ENCODE measurements at regions not wholly inside any gene's neighbourhood (a gene's known extent, or its start where the extent isn't known, plus 50 kb on each side); places are given as distances from the start of the nearest gene placed in this dataset.
A peak's percentile ranks its signal among the peaks of the same experiment; 100 is the strongest.

DNA sequence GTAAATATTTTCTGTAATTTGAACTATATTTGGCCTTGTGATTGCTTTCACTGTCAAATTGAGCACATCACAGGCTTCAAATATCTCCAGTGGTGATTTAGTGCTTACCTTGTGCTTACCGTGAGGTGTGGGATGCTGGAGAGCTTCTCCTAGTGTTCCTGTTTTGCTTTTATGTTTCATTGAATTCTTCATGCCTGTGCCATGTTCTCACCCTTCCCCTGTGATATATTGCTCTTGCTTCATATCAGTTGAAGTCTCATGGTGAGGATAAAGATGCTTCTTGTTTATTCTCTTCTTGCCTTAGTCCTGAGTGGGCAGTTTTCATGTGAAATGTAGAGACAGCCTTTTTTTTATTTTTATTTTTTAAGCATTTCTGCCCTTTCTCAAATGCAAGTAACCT, 198.0 kb upstream of the PDGFD start:
- Histone ChIP-seq H3K36me3 (no peaks in the 10 kb centered on the region), H3K4me3 (no peak overlapping the region), H3K4me1 (no peaks in the 10 kb centered on the region), H3K27me3 (replicated peaks in 1 of 7) (no peaks in the 10 kb centered on the region), H3K27ac (no peak overlapping the region), H3K9me3 (peaks cover 0 to 15% (median 3%) of the 10 kb centered on the region in 8 donors)
- TF ChIP-seq POLR2AphosphoS5 (IDR thresholded peaks at IDR 0.05): no peak
- no peak for TF ChIP-seq POLR2A (IDR thresholded peaks at IDR 0.05)
- no peak for TF ChIP-seq CTCF (IDR thresholded peaks at IDR 0.05 in 8 of 11, conservative IDR thresholded peaks at IDR 0.05 in 3 of 11)
- WGBS, 5 donors: 68 to 90% (median 79%) methylated on average over 1 of the region's 1 CpG
- intact Hi-C loops (cut with DNase I; ENCODE audit: low total_unique reads): no loop called here
- no peak for DNase-seq

- 86 to 92% (median 88%) methylated on average over 4 of the region's 4 CpGs for WGBS, 5 donors
- H3K36me3 ChIP-seq: no peaks in the 10 kb centered on the region
- H3K9me3 ChIP-seq: peaks cover 0 to 24% (median 15%) of the 10 kb centered on the region in 8 donors
- no peak for DNase-seq
- no peak overlapping the region for H3K27ac ChIP-seq
- TF ChIP-seq POLR2A (IDR thresholded peaks at IDR 0.05) (no peak), POLR2AphosphoS5 (IDR thresholded peaks at IDR 0.05) (no peak), CTCF (IDR thresholded peaks at IDR 0.05 in 8 of 11, conservative IDR thresholded peaks at IDR 0.05 in 3 of 11) (no peak)
- intact Hi-C loops (cut with DNase I; ENCODE audit: low total_unique reads): no loop called here
- H3K27me3 ChIP-seq (replicated peaks in 1 of 7): no peaks in the 10 kb centered on the region
- no peaks in the 10 kb centered on the region for H3K4me1 ChIP-seq
- H3K4me3 ChIP-seq: no peak overlapping the region
Observed at GRCh38 chr11:104352036-104352435, 188.1 kb upstream of the PDGFD start.

DNA sequence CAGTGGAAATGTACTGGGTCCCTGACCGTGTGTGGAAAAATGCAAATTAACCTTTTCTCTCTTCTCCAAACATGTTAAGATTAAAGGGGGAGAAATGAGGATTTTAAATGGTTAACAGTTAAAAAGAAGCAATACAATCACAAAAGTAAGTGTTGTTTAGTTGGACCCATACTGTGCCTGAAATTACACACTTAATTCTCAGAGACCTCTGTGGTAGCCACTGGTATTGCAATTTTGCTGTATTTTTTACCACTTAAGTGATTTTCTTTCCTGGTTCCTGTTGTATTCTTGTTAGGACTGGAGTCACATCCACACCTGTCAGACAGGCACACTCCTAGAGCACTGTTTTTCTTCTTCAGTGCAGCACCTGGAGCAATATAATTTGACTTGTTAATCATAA, 179.6 kb upstream of the PDGFD start:
- Histone ChIP-seq H3K27me3 (replicated peaks in 1 of 7) (no peaks in the 10 kb centered on the region), H3K4me1 (no peaks in the 10 kb centered on the region), H3K27ac (no peak overlapping the region), H3K9me3 (no peaks in the 10 kb centered on the region), H3K4me3 (no peak overlapping the region), H3K36me3 (no peaks in the 10 kb centered on the region)
- no peak for DNase-seq
- intact Hi-C loops (cut with DNase I; ENCODE audit: low total_unique reads): no loop called here
- 64 to 91% (median 85%) methylated on average over 1 of the region's 1 CpG for WGBS, 5 donors
- TF ChIP-seq CTCF (IDR thresholded peaks at IDR 0.05 in 8 of 11, conservative IDR thresholded peaks at IDR 0.05 in 3 of 11) (peak in 2 of 11 experiments; percentile 22 to 25), POLR2AphosphoS5 (IDR thresholded peaks at IDR 0.05) (no peak)

DNA sequence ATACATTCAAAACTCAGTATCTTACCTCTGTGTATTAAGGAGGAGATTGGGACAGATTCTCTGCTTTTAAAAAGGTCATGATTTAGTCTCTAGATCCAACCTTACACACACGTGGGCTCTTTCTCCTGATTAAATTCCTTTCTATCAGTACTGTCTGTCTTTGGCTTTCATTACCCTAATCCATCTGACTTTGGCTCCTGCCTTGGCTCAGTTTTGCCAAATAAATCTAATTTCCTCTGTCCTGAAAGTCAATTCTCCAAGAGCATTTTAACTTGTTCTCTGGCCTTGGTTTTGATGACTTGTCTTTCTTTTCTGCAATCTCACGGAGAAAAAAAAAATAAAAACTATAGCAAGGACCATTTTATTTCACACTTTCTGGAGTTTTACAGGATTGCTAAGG, 176.6 kb upstream of the PDGFD start:
- intact Hi-C loops (cut with DNase I; ENCODE audit: low total_unique reads): no loop called here
- TF ChIP-seq POLR2AphosphoS5 (IDR thresholded peaks at IDR 0.05) (no peak), POLR2A (IDR thresholded peaks at IDR 0.05) (no peak), CTCF (IDR thresholded peaks at IDR 0.05 in 8 of 11, conservative IDR thresholded peaks at IDR 0.05 in 3 of 11) (no peak)
- 65 to 79% (median 69%) methylated on average over 2 of the region's 2 CpGs for WGBS, 5 donors

More for the DNA sequence above, 176.6 kb upstream of the PDGFD start:
- Histone ChIP-seq H3K27me3 (replicated peaks in 1 of 7) (no peaks in the 10 kb centered on the region), H3K4me3 (no peak overlapping the region), H3K4me1 (no peaks in the 10 kb centered on the region), H3K36me3 (no peaks in the 10 kb centered on the region), H3K27ac (no peak overlapping the region), H3K9me3 (no peaks in the 10 kb centered on the region)
- DNase-seq: no peak
